ENCODE measurements at regions not wholly inside any gene's neighbourhood (a gene's known extent, or its start where the extent isn't known, plus 50 kb on each side); places are given as distances from the start of the nearest gene placed in this dataset.

GRCh38 chr14:71328183-71328582 is 420.9 kb downstream of the PCNX1 start:
- TF ChIP-seq POLR2A (IDR thresholded peaks at IDR 0.05; ENCODE audit: low read length), result no peak
- no peak for TF ChIP-seq GATA1 (IDR thresholded peaks at IDR 0.05; ENCODE audit: low read depth, low read length)

All from erythroblast (primary cell).